ENCODE measurements at regions not wholly inside any gene's neighbourhood (a gene's known extent, or its start where the extent isn't known, plus 50 kb on each side); places are given as distances from the start of the nearest gene placed in this dataset.

GRCh38 chr14:82546401-82546800 is 1012.7 kb upstream of the SEL1L start:
- DNase-seq (ENCODE audit: low spot score) (no peak), ATAC-seq (ENCODE audit: low read depth) (no peak)
- H3K27ac ChIP-seq (ENCODE audit: poor library complexity, severe bottlenecking): no peak overlapping the region
- no peaks in the 10 kb centered on the region for H3K36me3 ChIP-seq (ENCODE audit: low read depth)
- H3K27me3 ChIP-seq (ENCODE audit: insufficient read depth, poor library complexity, severe bottlenecking): no peaks in the 10 kb centered on the region
- no peaks in the 10 kb centered on the region for H3K9me3 ChIP-seq (ENCODE audit: severe bottlenecking)
- H3K4me3 ChIP-seq (ENCODE audit: severe bottlenecking): no peak overlapping the region
- TF ChIP-seq CTCF (IDR thresholded peaks at IDR 0.05; ENCODE audit: poor library complexity, severe bottlenecking): no peak
- H3K4me1 ChIP-seq (ENCODE audit: insufficient read depth, poor library complexity, severe bottlenecking): no peaks in the 10 kb centered on the region

- H3K27me3 ChIP-seq (ENCODE audit: insufficient read depth, poor library complexity, severe bottlenecking): no peaks in the 10 kb centered on the region
- no peaks in the 10 kb centered on the region for H3K9me3 ChIP-seq (ENCODE audit: severe bottlenecking)
- H3K4me1 ChIP-seq (ENCODE audit: insufficient read depth, poor library complexity, severe bottlenecking): no peaks in the 10 kb centered on the region
- TF ChIP-seq CTCF (IDR thresholded peaks at IDR 0.05; ENCODE audit: poor library complexity, severe bottlenecking): no peak
- H3K4me3 ChIP-seq (ENCODE audit: severe bottlenecking): no peak overlapping the region
- DNase-seq (ENCODE audit: low spot score): no peak
- no peaks in the 10 kb centered on the region for H3K36me3 ChIP-seq (ENCODE audit: low read depth)
- no peak for ATAC-seq (ENCODE audit: low read depth)
- no peak overlapping the region for H3K27ac ChIP-seq (ENCODE audit: poor library complexity, severe bottlenecking)
These were observed 1015.8 kb upstream of the SEL1L start for GRCh38 chr14:82549306-82549990.

- DNase-seq (ENCODE audit: low spot score) (no peak), ATAC-seq (ENCODE audit: low read depth) (no peak)
- Histone ChIP-seq H3K27me3 (ENCODE audit: insufficient read depth, poor library complexity, severe bottlenecking) (peaks cover 3% of the 10 kb centered on the region), H3K4me3 (ENCODE audit: severe bottlenecking) (no peak overlapping the region), H3K4me1 (ENCODE audit: insufficient read depth, poor library complexity, severe bottlenecking) (no peaks in the 10 kb centered on the region), H3K27ac (ENCODE audit: poor library complexity, severe bottlenecking) (no peak overlapping the region), H3K36me3 (ENCODE audit: low read depth) (no peaks in the 10 kb centered on the region), H3K9me3 (ENCODE audit: severe bottlenecking) (peaks cover 6% of the 10 kb centered on the region)
- TF ChIP-seq CTCF (IDR thresholded peaks at IDR 0.05; ENCODE audit: poor library complexity, severe bottlenecking): no peak
These were observed 1029.2 kb upstream of the SEL1L start for GRCh38 chr14:82562881-82563280.

DNA sequence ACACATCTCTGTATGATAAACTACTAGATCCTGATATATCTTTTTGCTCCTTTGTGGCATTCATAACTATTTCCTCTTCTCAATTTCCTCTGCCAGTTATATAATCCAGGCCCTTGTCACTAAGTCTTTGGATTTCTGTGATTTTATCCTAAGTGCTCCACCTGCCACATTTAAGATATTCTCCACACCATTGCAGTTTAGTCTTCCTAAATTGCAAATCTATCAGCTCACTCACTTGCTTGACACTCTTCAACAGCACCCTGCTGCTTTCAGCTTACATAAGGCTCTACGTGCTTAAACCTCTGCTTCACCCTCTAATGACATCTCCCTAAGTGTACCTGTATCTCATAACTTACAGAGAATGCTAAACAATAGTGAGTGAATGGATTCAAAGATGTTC is 1032.2 kb upstream of the SEL1L start:
- no peaks in the 10 kb centered on the region for H3K4me1 ChIP-seq (ENCODE audit: insufficient read depth, poor library complexity, severe bottlenecking)
- no peak for TF ChIP-seq CTCF (IDR thresholded peaks at IDR 0.05; ENCODE audit: poor library complexity, severe bottlenecking)
- H3K4me3 ChIP-seq (ENCODE audit: severe bottlenecking): no peak overlapping the region
- ATAC-seq (ENCODE audit: low read depth): no peak
- no peaks in the 10 kb centered on the region for H3K36me3 ChIP-seq (ENCODE audit: low read depth)
- peaks cover 3% of the 10 kb centered on the region for H3K27me3 ChIP-seq (ENCODE audit: insufficient read depth, poor library complexity, severe bottlenecking)
- DNase-seq (ENCODE audit: low spot score): no peak
- H3K9me3 ChIP-seq (ENCODE audit: severe bottlenecking): no peaks in the 10 kb centered on the region
- H3K27ac ChIP-seq (ENCODE audit: poor library complexity, severe bottlenecking): no peak overlapping the region

- no peak overlapping the region for H3K4me3 ChIP-seq (ENCODE audit: severe bottlenecking)
- DNase-seq (ENCODE audit: low spot score) (no peak), ATAC-seq (ENCODE audit: low read depth) (no peak)
- H3K27ac ChIP-seq (ENCODE audit: poor library complexity, severe bottlenecking): no peak overlapping the region
- H3K27me3 ChIP-seq (ENCODE audit: insufficient read depth, poor library complexity, severe bottlenecking): no peaks in the 10 kb centered on the region
- H3K9me3 ChIP-seq (ENCODE audit: severe bottlenecking): no peaks in the 10 kb centered on the region
- no peaks in the 10 kb centered on the region for H3K4me1 ChIP-seq (ENCODE audit: insufficient read depth, poor library complexity, severe bottlenecking)
- no peak for TF ChIP-seq CTCF (IDR thresholded peaks at IDR 0.05; ENCODE audit: poor library complexity, severe bottlenecking)
- H3K36me3 ChIP-seq (ENCODE audit: low read depth): no peaks in the 10 kb centered on the region
These were observed 1053.6 kb upstream of the SEL1L start for GRCh38 chr14:82587226-82587625.

Data from RWPE2 (cell line).